ENCODE measurements at regions not wholly inside any gene's neighbourhood (a gene's known extent, or its start where the extent isn't known, plus 50 kb on each side); places are given as distances from the start of the nearest gene placed in this dataset.
"Not testable (repeated sequence)": the region's sequence is repeated elsewhere in the genome, so short reads cannot be mapped to it uniquely, and the experiment has no call there.

DNA sequence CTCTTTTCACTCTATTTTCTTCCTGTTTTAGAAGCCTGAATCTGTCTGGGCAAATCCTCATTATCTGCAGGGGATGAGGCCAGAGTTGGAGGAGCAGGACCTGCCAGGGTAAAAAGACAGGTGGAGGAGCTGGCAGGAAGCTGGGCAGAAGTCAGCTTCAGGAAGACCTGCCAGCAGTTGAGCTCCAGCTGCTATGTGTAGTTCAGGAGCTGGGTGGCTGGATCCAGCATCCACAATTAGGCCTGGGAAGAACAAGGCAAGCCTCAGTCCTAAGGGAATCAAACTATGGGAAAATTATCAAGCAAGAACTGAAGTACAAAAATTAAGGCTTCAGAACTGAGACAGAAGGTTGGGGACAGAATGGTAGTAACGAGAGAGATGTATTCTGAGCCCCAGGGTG is 174.0 kb downstream of the MREG start:
- no peak overlapping the region for H3K4me3 ChIP-seq (ENCODE audit: low read length)
- DNase-seq (ENCODE audit: low read depth, low spot score), result no peak

DNA sequence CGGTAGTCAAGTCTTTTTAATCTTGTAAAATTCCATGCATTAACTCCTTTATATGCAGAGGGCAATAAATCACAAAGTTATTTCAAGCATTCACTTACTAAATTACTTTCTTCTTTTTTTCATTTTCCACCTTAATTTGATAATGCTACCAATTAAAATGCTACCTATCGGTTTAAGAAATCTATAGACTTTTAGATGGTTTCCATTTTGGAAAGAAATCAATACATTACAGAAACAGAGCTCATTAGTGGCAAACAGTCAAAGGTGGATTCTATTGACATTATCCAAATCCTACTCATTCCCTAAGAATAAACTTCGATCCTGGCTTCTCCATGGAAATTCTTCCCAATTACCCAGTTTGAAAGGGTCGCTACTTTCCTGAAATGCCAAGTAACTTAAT is 176.5 kb downstream of the MREG start:
- no peak for DNase-seq (ENCODE audit: low read depth, low spot score)
- no peak overlapping the region for H3K4me3 ChIP-seq (ENCODE audit: low read length)

DNA sequence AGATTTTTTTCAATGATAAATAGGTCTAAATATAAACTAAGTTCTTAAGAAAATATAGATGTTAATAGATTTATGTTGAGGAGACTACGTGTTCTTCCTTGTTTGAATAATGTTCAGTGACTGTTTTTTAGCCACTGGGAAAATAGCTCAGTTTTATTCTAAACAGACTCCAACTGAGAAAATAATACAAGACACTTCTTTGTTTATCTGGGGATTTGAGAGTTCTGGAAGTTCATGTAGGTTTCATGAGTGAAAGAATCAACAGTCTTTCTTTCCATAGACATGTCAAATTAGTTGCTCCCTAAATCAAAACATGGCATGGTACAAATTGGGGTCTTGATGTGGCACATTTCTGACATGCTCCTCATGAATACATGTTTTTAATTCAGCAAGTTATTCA is 177.7 kb downstream of the MREG start:
- DNase-seq (ENCODE audit: low read depth, low spot score), result no peak
- H3K4me3 ChIP-seq (ENCODE audit: low read length), result no peak overlapping the region

DNA sequence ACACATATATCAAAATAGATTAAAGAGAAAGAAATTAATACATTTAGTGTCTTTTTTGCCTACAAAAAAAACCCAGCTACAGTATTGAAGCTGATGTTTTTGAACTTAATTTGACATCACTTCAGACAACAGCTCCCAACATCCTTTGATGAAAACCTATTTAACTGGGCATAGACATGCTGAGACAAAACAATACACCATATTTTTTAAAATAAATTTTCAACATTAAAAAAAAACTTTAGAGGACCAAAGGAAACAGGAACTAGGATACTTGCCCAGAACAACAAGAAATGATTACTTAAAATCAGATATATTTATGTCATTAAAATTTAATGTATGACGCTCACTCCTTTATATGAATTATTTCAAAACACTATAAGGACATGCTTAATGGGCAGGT is 178.1 kb downstream of the MREG start:
- H3K4me3 ChIP-seq (ENCODE audit: low read length), result no peak overlapping the region
- DNase-seq (ENCODE audit: low read depth, low spot score), result no peak

DNA sequence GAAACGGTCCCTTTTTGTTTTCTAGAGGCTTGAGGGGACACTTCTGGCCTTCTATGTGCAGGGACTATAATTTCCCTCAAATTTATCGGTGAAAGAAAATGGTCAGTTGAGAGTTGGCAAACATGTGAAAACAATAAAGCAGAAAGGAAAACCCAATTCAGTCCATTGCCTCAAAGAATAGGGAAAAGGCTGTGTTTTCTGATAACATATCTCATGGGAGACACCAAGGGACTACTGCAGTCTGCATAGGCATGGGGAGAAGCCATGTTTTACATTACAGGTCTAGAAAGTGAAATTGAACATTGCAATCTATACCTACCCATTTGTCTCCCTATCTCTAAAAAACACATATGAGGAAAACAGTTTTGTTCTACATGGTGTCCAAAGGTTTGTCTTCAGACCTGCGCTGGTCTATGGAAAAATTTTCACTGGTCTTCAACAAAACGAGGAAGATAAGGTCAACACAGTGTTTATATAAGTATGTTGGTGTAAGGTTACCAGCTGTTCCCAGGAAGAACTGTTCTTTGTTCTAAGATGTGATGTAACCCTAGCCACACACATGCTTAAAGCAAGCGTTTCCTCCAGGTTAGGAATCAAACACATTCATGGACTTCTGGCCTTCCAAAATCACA is 179.7 kb downstream of the MREG start:
- no peak overlapping the region for H3K4me3 ChIP-seq (ENCODE audit: low read length)
- DNase-seq (ENCODE audit: low read depth, low spot score), result no peak

DNA sequence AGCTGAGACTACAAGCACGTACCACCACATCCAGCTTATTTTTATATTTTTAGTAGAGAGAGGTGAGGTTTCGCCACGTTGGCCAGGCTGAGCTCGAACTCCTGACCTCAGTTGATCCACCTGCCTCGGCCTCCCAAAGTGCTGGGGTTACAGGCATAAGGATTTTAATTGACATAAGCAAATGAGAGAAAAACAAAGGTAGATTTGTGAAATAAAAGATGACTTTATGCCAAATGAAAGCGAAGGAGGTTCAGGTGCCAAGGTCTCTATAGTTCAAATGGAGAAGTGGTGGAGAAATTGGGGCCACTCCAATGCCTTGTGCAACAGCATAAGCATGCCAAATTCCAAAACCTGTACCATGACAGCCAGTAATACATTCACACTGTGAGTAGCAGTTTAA is 180.6 kb downstream of the MREG start:
- no peak overlapping the region for H3K4me3 ChIP-seq (ENCODE audit: low read length)
- no peak for DNase-seq (ENCODE audit: low read depth, low spot score)

DNA sequence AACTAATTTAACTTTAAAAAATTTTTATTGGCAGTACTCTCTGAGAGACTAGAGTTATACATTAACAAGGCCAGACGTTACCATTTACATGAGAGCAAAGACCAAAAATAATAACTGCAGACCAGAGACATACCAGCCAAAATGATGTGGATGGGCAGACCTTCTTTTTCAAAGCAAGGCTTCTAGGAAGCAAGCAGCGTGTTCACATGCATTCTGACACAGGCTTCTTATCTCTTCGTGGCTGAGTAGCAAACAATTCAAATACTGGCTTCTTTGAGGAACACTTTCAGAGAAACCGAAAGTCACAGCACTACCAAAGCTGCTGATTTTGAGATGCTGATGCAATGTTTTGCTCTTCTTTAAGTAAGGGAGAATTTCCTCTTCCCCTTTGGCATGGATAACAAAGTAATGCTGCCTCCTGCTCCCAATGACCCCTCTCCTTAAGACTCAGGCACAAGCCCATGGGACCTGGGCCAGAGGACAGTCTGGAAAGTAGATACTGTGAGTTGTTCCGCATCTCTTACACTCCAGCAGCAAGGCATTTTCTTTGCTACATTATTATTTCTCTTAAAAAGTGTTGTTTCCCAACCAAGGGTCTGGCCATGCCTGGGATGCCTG is 181.9 kb downstream of the MREG start:
- peak; percentile 10 for DNase-seq (ENCODE audit: low read depth, low spot score)
- H3K4me3 ChIP-seq (ENCODE audit: low read length), result no peak overlapping the region

DNA sequence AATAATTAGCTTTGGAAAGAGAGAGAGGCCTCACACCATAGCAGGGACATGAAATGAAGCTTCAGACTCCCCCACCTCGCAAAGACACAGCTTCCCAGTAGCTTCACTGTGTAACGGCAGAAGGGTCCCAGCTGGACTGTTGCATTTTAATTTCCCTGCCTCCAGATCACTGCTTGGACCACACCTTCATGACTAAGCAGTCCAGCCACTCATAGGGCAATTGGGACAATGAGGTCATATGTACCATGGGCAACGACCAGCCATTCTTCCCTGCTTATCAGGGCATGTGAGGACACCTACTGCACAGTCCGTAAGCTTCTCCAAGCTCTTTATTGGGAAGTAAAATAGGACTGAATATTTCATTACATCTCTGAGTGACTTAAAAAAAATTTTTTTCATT is 183.0 kb downstream of the MREG start:
- no peak overlapping the region for H3K4me3 ChIP-seq (ENCODE audit: low read length)
- DNase-seq (ENCODE audit: low read depth, low spot score), result no peak

- no peak overlapping the region for H3K4me3 ChIP-seq (ENCODE audit: low read length)
- DNase-seq (ENCODE audit: low read depth, low spot score), result no peak
Observed at GRCh38 chr2:215829261-215829660, 184.1 kb downstream of the MREG start.

DNA sequence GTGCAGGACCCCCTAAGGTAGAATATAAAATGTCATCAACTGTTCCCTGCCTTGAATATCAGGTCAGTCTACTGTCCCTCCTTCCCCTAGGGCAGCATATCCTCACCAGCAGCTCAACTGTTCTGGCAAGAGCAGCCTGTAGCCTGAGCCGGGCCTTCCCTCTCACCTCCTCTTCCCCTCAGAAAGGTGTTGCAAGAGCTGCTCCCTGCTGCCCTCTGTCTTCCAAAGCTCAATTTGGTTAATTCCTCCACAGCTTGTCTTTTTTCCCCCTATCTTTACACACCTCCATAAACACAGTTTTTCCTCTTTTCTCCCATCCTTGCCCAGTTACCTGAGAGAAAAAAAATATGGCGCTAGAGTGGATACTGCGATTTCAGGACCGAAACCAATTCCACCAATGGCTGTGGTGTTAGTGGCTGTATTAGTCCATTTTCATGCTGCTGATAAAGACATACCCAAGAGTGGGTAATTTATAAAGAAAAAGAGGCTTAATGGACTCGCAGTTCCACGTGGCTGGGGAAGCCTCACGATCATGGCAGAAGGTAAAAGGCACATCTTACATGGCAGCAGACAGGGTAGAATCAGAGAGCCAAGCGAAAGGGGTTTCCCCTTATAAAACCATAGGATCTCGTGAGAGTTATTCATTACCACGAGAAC is 184.7 kb downstream of the MREG start:
- H3K4me3 ChIP-seq (ENCODE audit: low read length), result no peak overlapping the region
- DNase-seq (ENCODE audit: low read depth, low spot score), result peak; percentile 37

DNA sequence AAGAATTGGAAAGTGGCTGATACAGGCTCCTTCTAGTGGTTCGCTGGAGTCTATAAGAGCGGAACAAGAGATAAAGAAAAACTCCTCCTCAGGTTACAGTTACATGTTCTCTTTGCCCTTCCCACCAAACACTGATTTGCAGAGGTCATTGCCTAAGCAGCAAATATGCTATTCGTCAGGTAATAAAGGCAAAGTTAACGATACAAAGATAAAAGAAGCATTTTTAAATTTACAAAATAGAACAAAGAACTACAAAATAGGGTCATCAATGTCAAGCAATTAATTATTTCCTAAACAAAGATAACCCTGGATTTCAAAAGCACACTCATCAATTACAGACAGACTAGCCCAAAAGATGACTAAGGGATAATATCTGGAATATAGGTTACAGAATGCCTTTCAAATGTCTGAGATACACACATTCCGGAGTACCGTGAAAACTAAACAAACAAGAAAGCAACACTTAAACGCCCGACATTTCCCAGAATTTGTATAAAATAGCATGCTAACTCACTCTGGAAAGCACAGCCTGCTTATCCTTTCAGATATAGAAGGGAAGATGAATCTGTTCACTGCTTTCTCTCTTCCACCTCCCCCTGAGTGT is 186.4 kb downstream of the MREG start:
- H3K4me3 ChIP-seq (ENCODE audit: low read length), result no peak overlapping the region
- no peak for DNase-seq (ENCODE audit: low read depth, low spot score)

DNA sequence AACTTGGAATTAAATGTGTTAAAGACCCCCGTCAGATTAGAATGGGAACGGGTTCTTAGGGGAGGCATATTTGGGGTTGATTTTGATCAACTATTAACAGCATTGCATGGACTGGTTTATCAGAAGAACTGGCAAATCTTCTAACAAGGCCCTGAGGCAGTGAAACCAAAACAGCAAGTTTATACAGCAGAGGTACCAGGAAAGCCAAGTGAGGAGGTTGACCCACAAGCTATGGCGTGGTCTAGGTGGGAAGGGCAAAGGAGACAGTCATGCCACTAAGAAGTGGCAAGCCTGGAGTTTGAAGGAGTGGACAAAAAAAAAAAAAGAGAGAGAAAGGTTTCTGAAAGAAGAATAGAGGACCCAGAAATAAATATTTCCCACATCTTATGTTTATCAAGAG is 187.0 kb downstream of the MREG start:
- DNase-seq (ENCODE audit: low read depth, low spot score), result no peak
- no peak overlapping the region for H3K4me3 ChIP-seq (ENCODE audit: low read length)

GRCh38 chr2:215825707-215826106 is 187.6 kb downstream of the MREG start:
- no peak overlapping the region for H3K4me3 ChIP-seq (ENCODE audit: low read length)

GRCh38 chr2:215821298-215821697 is 192.1 kb downstream of the MREG start:
- not testable (repeated sequence) for DNase-seq (ENCODE audit: low read depth, low spot score); H3K4me3 ChIP-seq (ENCODE audit: low read length)

More at GRCh38 chr2:215825707-215826106, 187.6 kb downstream of the MREG start:
- DNase-seq (ENCODE audit: low read depth, low spot score), result no peak

- not testable (repeated sequence) for H3K4me3 ChIP-seq (ENCODE audit: low read length); DNase-seq (ENCODE audit: low read depth, low spot score)
Observed at GRCh38 chr2:215819713-215820112, 193.6 kb downstream of the MREG start.

DNA sequence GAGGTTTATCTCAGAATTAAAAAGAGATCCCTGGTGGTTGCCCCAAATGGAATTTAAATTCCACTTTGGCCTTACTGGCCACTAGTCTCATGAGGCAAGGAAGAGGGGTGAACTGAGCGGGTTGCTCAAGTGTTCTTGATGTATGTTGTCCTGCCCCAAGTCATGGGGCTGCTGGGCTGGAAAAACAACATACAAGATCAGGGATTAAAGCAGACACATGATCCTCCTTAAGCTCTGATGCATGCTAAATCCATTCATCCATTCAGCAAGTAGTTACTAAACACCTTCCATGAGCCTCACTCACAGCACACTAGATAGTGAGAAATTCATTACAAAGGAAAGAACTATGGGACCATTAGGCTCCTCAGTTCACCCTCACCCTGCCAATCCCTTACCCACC is 196.3 kb downstream of the MREG start:
- DNase-seq (ENCODE audit: low read depth, low spot score), result no peak
- no peak overlapping the region for H3K4me3 ChIP-seq (ENCODE audit: low read length)

GRCh38 chr2:215816424-215816823 is 196.9 kb downstream of the MREG start:
- H3K4me3 ChIP-seq (ENCODE audit: low read length), result no peak overlapping the region
- no peak for DNase-seq (ENCODE audit: low read depth, low spot score)

DNA sequence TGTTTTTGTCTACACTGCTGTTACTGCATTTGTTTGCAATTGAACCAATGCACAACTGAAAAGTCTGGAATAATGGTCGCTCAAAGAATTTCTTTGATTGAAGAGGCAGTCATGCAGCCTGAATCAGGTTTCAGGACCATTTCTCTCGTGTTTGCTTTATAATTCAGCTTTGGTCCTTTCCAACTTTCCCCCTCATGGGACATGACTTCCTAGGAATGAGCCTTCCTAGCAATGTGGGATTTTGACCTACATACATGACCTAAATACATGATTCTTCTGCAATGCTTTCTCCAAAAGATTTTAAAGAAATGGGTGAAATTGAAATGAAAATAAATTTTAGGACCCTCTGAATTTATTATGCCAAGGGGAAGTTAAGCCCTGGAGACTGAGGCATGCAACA is 197.4 kb downstream of the MREG start:
- no peak for DNase-seq (ENCODE audit: low read depth, low spot score)
- no peak overlapping the region for H3K4me3 ChIP-seq (ENCODE audit: low read length)

DNA sequence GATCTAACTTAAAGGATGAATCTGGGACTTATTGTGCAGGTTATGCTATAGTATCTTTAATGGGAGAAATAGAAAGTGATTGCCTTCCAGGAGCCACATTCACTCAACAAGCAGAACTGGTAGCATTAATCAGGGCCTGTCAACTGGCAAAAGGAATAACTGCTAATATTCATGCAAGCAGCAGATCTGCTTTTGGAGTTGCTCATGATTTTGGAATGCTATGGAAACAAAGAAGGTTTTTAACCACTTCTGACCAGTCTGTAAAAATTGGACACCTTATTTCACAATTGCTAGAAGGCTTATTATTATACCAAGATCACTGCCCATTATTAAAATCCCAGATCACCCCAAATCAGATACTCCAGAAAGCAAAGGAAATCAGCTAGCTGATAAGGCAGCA is 200.4 kb downstream of the MREG start:
- no peak for DNase-seq (ENCODE audit: low read depth, low spot score)
- no peak overlapping the region for H3K4me3 ChIP-seq (ENCODE audit: low read length)

All from Jurkat, Clone E6-1 (cell line).